ENCODE measurements at regions not wholly inside any gene's neighbourhood (a gene's known extent, or its start where the extent isn't known, plus 50 kb on each side); places are given as distances from the start of the nearest gene placed in this dataset.

DNA sequence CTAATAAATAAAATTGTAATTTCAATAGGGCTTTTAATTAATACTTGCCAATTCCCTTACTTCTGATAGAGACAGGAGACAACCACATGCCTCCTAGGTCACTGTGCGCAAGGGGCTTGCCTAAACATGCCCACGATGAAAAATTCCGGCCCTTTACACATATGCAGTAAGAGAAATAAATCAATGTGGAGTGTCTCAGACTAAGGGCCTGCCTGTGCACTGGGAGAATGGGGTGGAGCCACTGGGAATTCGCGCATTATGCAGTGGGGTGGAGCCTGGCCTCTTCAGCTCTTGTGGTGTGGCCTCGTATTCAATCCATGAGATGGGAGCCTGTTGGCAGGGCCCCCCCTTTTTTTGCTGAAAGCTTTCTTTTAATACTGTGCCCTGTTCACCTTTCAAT is 484.5 kb downstream of the PDGFC start:
- Histone ChIP-seq H3K36me3 (ENCODE audit: control insufficient read depth, insufficient read depth, low read length) (no peaks in the 10 kb centered on the region), H3K9me3 (ENCODE audit: control insufficient read depth, low read length) (peaks cover 4% of the 10 kb centered on the region), H3K27ac (ENCODE audit: low read depth, low read length) (no peak overlapping the region), H3K4me1 (ENCODE audit: control insufficient read depth, insufficient read depth, low read length) (no peaks in the 10 kb centered on the region), H3K9ac (ENCODE audit: extremely low read depth, low read length, poor library complexity, severe bottlenecking) (no peak overlapping the region), H3K27me3 (ENCODE audit: control insufficient read depth, insufficient read depth, low read length, poor library complexity, severe bottlenecking) (no peaks in the 10 kb centered on the region), H3K4me3 (ENCODE audit: low read length) (no peak overlapping the region)
- no peak for TF ChIP-seq CTCF (conservative IDR thresholded peaks at IDR 0.05)
- Mint-ChIP-seq H3K4me3 (no peak overlapping the region), H3K36me3 (ENCODE audit: low read depth) (no peaks in the 10 kb centered on the region), H3K9me3 (peaks cover 8% of the 10 kb centered on the region), H3K27me3 (ENCODE audit: insufficient read depth) (no peaks in the 10 kb centered on the region), H3K27ac (no peak overlapping the region), H3K4me1 (peaks cover 5% of the 10 kb centered on the region)
- 95 to 98% methylated on average over 6 of the region's 6 CpGs for WGBS, 2 experiments (ENCODE audit: insufficient coverage in 1 of 2, insufficient read length in 1 of 2)
- DNase-seq: no peak

DNA sequence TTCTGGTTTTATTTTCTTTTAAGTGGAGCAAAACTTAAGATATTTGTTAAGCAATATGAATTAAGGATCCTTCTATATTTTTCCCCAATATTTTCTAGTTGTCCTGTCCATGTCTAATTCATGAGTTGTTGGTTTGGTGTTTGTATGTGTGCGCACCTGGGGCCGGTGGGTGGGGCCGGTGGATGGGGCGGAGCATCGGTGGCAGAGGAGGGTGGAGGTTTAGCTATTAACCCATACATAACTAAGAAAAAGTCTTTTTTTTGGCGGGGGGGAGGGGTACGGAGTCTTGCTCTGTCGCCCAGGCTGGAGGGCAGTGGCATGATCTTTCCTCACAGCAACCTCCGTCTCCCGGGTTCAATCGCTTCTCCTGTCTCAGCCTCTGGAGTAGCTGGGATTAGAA is 489.8 kb downstream of the PDGFC start:
- peaks cover 4% of the 10 kb centered on the region for H3K9me3 ChIP-seq (ENCODE audit: control insufficient read depth, low read length)
- Mint-ChIP-seq H3K27ac (no peak overlapping the region), H3K4me1 (no peaks in the 10 kb centered on the region), H3K27me3 (ENCODE audit: insufficient read depth) (no peaks in the 10 kb centered on the region), H3K9me3 (peaks cover 2% of the 10 kb centered on the region), H3K36me3 (ENCODE audit: low read depth) (no peaks in the 10 kb centered on the region), H3K4me3 (no peak overlapping the region)
- no peak for TF ChIP-seq CTCF (conservative IDR thresholded peaks at IDR 0.05)
- WGBS, 2 experiments (ENCODE audit: insufficient coverage in 1 of 2, insufficient read length in 1 of 2): 93 to 100% methylated on average over 4 to 6 of the region's 11 CpGs
- no peak overlapping the region for H3K4me3 ChIP-seq (ENCODE audit: low read length)
- DNase-seq: no peak
- no peak overlapping the region for H3K27ac ChIP-seq (ENCODE audit: low read depth, low read length)
- H3K36me3 ChIP-seq (ENCODE audit: control insufficient read depth, insufficient read depth, low read length): no peaks in the 10 kb centered on the region
- no peak overlapping the region for H3K9ac ChIP-seq (ENCODE audit: extremely low read depth, low read length, poor library complexity, severe bottlenecking)
- H3K27me3 ChIP-seq (ENCODE audit: control insufficient read depth, insufficient read depth, low read length, poor library complexity, severe bottlenecking): no peaks in the 10 kb centered on the region
- no peaks in the 10 kb centered on the region for H3K4me1 ChIP-seq (ENCODE audit: control insufficient read depth, insufficient read depth, low read length)

DNA sequence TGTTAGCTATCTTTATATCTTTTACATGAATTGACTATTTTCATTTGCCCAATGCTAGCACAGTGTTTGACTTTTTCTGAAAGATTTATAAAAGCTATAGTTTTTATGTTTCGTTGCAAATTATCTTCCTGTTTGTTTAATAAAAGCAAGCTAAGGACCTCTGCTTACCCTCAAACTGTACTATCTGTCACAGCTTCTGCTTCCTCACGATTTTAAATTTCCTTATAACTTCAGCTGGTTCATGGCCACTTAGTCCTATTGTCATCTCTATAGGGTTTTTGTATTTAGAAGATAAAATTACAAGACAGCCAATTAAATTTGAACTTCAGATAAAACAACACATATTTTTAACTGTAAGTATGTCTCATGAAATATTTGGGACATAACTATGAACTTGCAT is 494.0 kb downstream of the PDGFC start:
- H3K27ac ChIP-seq (ENCODE audit: low read depth, low read length): no peak overlapping the region
- no peak overlapping the region for H3K4me3 Mint-ChIP-seq
- TF ChIP-seq CTCF (conservative IDR thresholded peaks at IDR 0.05): no peak
- H3K4me1 ChIP-seq (ENCODE audit: control insufficient read depth, insufficient read depth, low read length): no peaks in the 10 kb centered on the region
- no peaks in the 10 kb centered on the region for H3K27me3 Mint-ChIP-seq (ENCODE audit: insufficient read depth)
- H3K9me3 ChIP-seq (ENCODE audit: control insufficient read depth, low read length): peaks cover 4% of the 10 kb centered on the region
- no peak overlapping the region for H3K27ac Mint-ChIP-seq
- no peaks in the 10 kb centered on the region for H3K9me3 Mint-ChIP-seq
- H3K27me3 ChIP-seq (ENCODE audit: control insufficient read depth, insufficient read depth, low read length, poor library complexity, severe bottlenecking): no peaks in the 10 kb centered on the region
- H3K9ac ChIP-seq (ENCODE audit: extremely low read depth, low read length, poor library complexity, severe bottlenecking): no peak overlapping the region
- no peak for DNase-seq
- no peak overlapping the region for H3K4me3 ChIP-seq (ENCODE audit: low read length)
- no peaks in the 10 kb centered on the region for H3K36me3 Mint-ChIP-seq (ENCODE audit: low read depth)
- H3K4me1 Mint-ChIP-seq: no peaks in the 10 kb centered on the region
- H3K36me3 ChIP-seq (ENCODE audit: control insufficient read depth, insufficient read depth, low read length): no peaks in the 10 kb centered on the region
- 93% methylated on average over 2 of the region's 2 CpGs; no CpG with 5 or more reads in 1 of the 2 experiments for WGBS, 2 experiments (ENCODE audit: insufficient coverage in 1 of 2, insufficient read length in 1 of 2)
